ENCODE measurements at regions not wholly inside any gene's neighbourhood (a gene's known extent, or its start where the extent isn't known, plus 50 kb on each side); places are given as distances from the start of the nearest gene placed in this dataset.

DNA sequence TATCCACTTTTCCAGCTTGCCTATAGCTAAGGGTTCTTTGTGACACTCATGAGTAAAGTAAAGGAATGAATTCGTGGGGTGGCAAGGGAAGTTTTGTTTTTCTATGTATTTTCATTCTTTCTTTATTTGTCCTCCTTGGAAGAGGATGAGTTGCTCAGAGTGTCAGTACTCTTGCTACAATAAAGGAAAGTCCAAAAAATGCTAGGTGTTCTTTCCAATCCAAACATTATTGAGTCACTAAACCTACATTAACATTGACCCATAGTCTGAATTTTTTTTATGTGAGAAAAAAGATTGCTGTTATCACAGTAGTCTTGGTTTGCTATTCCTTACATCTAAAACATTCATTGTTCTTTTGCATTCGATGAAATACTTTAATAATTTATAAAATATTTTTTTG is 959.9 kb upstream of the ADGRL4 start:
- no peaks in the 10 kb centered on the region for H3K36me3 ChIP-seq (ENCODE audit: low read depth, missing control alignments)
- no peak overlapping the region for H3K27ac ChIP-seq
- H3K27me3 ChIP-seq: no peaks in the 10 kb centered on the region
- TF ChIP-seq CTCF (IDR thresholded peaks at IDR 0.05): no peak
- no peak for TF ChIP-seq POLR2A (IDR thresholded peaks at IDR 0.05)
- WGBS, 2 donors: 63 to 65% methylated on average over 2 of the region's 2 CpGs
- DNase-seq: no peak
- intact Hi-C loops (cut with DNase I; ENCODE audit: low total_unique reads): no loop called here
- H3K4me3 ChIP-seq: no peak overlapping the region
- no peaks in the 10 kb centered on the region for H3K4me1 ChIP-seq
- no peaks in the 10 kb centered on the region for H3K9me3 ChIP-seq

DNA sequence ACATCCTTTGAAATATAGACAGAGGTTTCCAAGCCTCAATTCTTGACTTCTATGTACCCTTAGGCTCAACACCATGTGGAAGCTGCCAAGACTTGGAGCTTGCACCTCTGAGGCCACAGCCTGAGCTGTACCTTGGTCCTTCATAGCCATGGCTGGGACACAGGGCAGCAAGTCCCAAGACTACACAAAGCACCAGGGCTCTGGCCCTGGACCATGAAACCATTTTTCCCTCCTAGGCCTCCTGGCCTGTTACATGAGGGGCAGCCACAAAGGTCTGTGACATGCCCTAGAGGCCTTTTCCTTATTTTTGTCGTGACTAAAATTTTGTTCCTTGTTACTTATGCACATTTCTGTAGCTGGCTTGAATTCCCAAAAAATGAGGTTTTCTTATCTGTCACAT is 953.1 kb upstream of the ADGRL4 start:
- H3K9me3 ChIP-seq: no peaks in the 10 kb centered on the region
- TF ChIP-seq CTCF (IDR thresholded peaks at IDR 0.05) (no peak), POLR2A (IDR thresholded peaks at IDR 0.05) (no peak)
- intact Hi-C loops (cut with DNase I; ENCODE audit: low total_unique reads): no loop called here
- DNase-seq: no peak
- H3K4me3 ChIP-seq: no peak overlapping the region
- H3K36me3 ChIP-seq (ENCODE audit: low read depth, missing control alignments): no peaks in the 10 kb centered on the region
- H3K27ac ChIP-seq: no peak overlapping the region
- H3K4me1 ChIP-seq: no peaks in the 10 kb centered on the region
- no peaks in the 10 kb centered on the region for H3K27me3 ChIP-seq
- WGBS, 2 donors: 69 to 88% methylated on average over 1 of the region's 1 CpG

- TF ChIP-seq POLR2A (IDR thresholded peaks at IDR 0.05) (no peak), CTCF (IDR thresholded peaks at IDR 0.05) (no peak)
- H3K4me3 ChIP-seq: no peak overlapping the region
- DNase-seq: no peak
- no peaks in the 10 kb centered on the region for H3K27me3 ChIP-seq
- no peaks in the 10 kb centered on the region for H3K4me1 ChIP-seq
- H3K36me3 ChIP-seq (ENCODE audit: low read depth, missing control alignments): no peaks in the 10 kb centered on the region
- no peak overlapping the region for H3K27ac ChIP-seq
- intact Hi-C loops (cut with DNase I; ENCODE audit: low total_unique reads): no loop called here
- WGBS, 2 donors: 50 to 57% methylated on average over 1 of the region's 1 CpG
- no peaks in the 10 kb centered on the region for H3K9me3 ChIP-seq
Measured at GRCh38 chr1:79955966-79956365, 949.4 kb upstream of the ADGRL4 start.

DNA sequence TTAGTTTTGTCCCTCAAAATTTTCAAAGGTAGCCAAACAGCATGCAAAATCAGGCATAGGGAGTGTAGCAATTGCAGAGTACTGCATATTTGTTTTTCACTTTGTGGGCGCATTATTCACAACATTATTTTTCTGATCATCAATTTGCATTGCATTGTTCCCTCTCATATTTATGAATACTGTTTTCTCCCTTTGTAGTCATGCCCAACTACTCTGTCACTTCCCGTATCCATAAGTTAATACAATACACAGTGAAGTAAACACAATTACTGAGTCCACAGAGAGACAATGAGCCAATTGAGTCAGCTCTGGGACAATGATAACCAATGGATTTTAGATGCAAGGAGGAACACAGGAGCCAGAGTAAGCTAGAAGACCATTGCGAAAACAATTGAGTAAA is 944.0 kb upstream of the ADGRL4 start:
- no peak for TF ChIP-seq CTCF (IDR thresholded peaks at IDR 0.05)
- TF ChIP-seq POLR2A (IDR thresholded peaks at IDR 0.05): no peak
- intact Hi-C loops (cut with DNase I; ENCODE audit: low total_unique reads): no loop called here
- no peaks in the 10 kb centered on the region for H3K36me3 ChIP-seq (ENCODE audit: low read depth, missing control alignments)
- no peaks in the 10 kb centered on the region for H3K4me1 ChIP-seq
- H3K4me3 ChIP-seq: no peak overlapping the region
- H3K9me3 ChIP-seq: no peaks in the 10 kb centered on the region
- H3K27ac ChIP-seq: no peak overlapping the region
- 93% methylated on average over 3 of the region's 3 CpGs for WGBS, 2 donors
- no peak for DNase-seq
- H3K27me3 ChIP-seq: no peaks in the 10 kb centered on the region

DNA sequence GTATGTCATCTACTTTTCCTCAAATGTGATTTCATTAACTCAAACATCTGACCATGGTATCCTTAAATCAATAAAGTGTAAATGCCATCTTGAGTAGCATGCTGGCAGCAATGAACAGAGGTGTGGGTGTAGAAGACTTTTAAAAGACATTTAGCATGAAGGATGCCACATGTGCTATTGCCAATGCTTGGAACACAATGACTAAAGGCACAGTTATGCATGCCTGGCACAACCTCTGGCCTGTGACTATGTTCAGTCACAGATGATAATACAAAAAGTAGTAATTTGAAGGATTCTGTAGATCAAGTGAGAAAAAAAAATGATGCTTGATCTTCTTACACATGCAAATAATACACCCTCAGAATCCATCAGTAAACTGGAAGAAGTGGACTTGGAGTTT is 938.9 kb upstream of the ADGRL4 start:
- no peak overlapping the region for H3K4me3 ChIP-seq
- intact Hi-C loops (cut with DNase I; ENCODE audit: low total_unique reads): no loop called here
- no peak overlapping the region for H3K27ac ChIP-seq
- H3K27me3 ChIP-seq: no peaks in the 10 kb centered on the region
- H3K9me3 ChIP-seq: no peaks in the 10 kb centered on the region
- no peaks in the 10 kb centered on the region for H3K4me1 ChIP-seq
- H3K36me3 ChIP-seq (ENCODE audit: low read depth, missing control alignments): no peaks in the 10 kb centered on the region
- TF ChIP-seq CTCF (IDR thresholded peaks at IDR 0.05): no peak
- TF ChIP-seq POLR2A (IDR thresholded peaks at IDR 0.05): no peak
- no peak for DNase-seq
